Stimulated activated naive CD8-positive, alpha-beta T cell treated with anti-CD3 and anti-CD28 coated beads, Interleukin-15, amount 100 ng/mL, for 72 hours (primary cell): ENCODE measurements at regions not wholly inside any gene's neighbourhood (a gene's known extent, or its start where the extent isn't known, plus 50 kb on each side); places are given as distances from the start of the nearest gene placed in this dataset.

Experiments
- ATAC-seq: fragments of 150-1000 bp; cut with Tn5 transposase; 2 replicates; pipeline ENCODE4 v1.10.0; 2021; ENCODE audit warnings: mild to moderate bottlenecking, moderate library complexity
- DNase-seq, 2 donors: peaks; one replicate each; pipeline ENCODE4 v3.0.0; 2021 to 2022
- H3K27ac Mint-ChIP-seq, 2 donors: one replicate each; pipeline ENCODE4 v1.8.0; 2022; ENCODE audit warnings: mild to moderate bottlenecking in 2 of 2, mixed read lengths in 2 of 2, moderate library complexity in 2 of 2
- H3K27me3 Mint-ChIP-seq: one replicate; pipeline ENCODE4 v1.8.0; 2022; ENCODE audit warnings: mixed read lengths
- H3K4me1 Mint-ChIP-seq: one replicate; pipeline ENCODE4 v1.8.0; 2022; ENCODE audit warnings: mild to moderate bottlenecking, mixed read lengths
- H3K4me3 Mint-ChIP-seq, 2 donors: one replicate each; pipeline ENCODE4 v1.8.0; 2022; ENCODE audit warnings: mild to moderate bottlenecking in 2 of 2, mixed read lengths in 2 of 2, moderate library complexity in 1 of 2
- H3K9me3 Mint-ChIP-seq, 2 donors: one replicate each; pipeline ENCODE4 v1.8.0; 2022; ENCODE audit warnings: mixed read lengths in 2 of 2

- Mint-ChIP-seq H3K4me1 (no peaks in the 10 kb centered on the region), H3K27me3 (peaks cover 25% of the 10 kb centered on the region), H3K27ac (no peak overlapping the region), H3K4me3 (no peak overlapping the region), H3K9me3 (no peaks in the 10 kb centered on the region)
- no peak for DNase-seq
- ATAC-seq: no peak
These were observed 53.0 kb downstream of the HELT start for GRCh38 chr4:185071236-185071811.

- Mint-ChIP-seq H3K9me3 (no peaks in the 10 kb centered on the region), H3K27ac (no peak overlapping the region), H3K4me3 (no peak overlapping the region), H3K4me1 (no peaks in the 10 kb centered on the region), H3K27me3 (peaks cover 20% of the 10 kb centered on the region)
- DNase-seq (no peak), ATAC-seq (no peak)
These were observed 61.1 kb downstream of the HELT start for GRCh38 chr4:185079271-185079905.

GRCh38 chr4:185080545-185080944 is 62.3 kb downstream of the HELT start:
- H3K4me1 Mint-ChIP-seq: no peaks in the 10 kb centered on the region
- no peak overlapping the region for H3K27ac Mint-ChIP-seq
- peaks cover 12% of the 10 kb centered on the region for H3K27me3 Mint-ChIP-seq
- DNase-seq (no peak), ATAC-seq (no peak)
- H3K9me3 Mint-ChIP-seq: no peaks in the 10 kb centered on the region
- H3K4me3 Mint-ChIP-seq: no peak overlapping the region

- no peaks in the 10 kb centered on the region for H3K4me1 Mint-ChIP-seq
- DNase-seq (no peak), ATAC-seq (no peak)
- H3K4me3 Mint-ChIP-seq: no peak overlapping the region
- no peaks in the 10 kb centered on the region for H3K9me3 Mint-ChIP-seq
- no peak overlapping the region for H3K27ac Mint-ChIP-seq
- H3K27me3 Mint-ChIP-seq: peaks cover 5% of the 10 kb centered on the region
These were observed 60.5 kb upstream of the SLC25A4 start for GRCh38 chr4:185082561-185082960.

GRCh38 chr4:185086053-185086452 is 57.0 kb upstream of the SLC25A4 start:
- DNase-seq: no peak
- Mint-ChIP-seq H3K4me1 (no peaks in the 10 kb centered on the region), H3K9me3 (no peaks in the 10 kb centered on the region), H3K27me3 (peaks cover 20% of the 10 kb centered on the region), H3K4me3 (no peak overlapping the region), H3K27ac (peak overlapping the region in 1 of 2 donors; percentile 39)
- no peak for ATAC-seq

GRCh38 chr4:185088899-185089298 is 54.2 kb upstream of the SLC25A4 start:
- peaks cover 30% of the 10 kb centered on the region for H3K27me3 Mint-ChIP-seq
- H3K9me3 Mint-ChIP-seq: no peaks in the 10 kb centered on the region
- H3K4me1 Mint-ChIP-seq: no peaks in the 10 kb centered on the region
- DNase-seq (no peak), ATAC-seq (no peak)
- no peak overlapping the region for H3K4me3 Mint-ChIP-seq
- H3K27ac Mint-ChIP-seq: no peak overlapping the region

GRCh38 chr4:185090592-185090991 is 52.5 kb upstream of the SLC25A4 start:
- Mint-ChIP-seq H3K27ac (no peak overlapping the region), H3K4me3 (no peak overlapping the region), H3K9me3 (no peaks in the 10 kb centered on the region), H3K4me1 (no peaks in the 10 kb centered on the region), H3K27me3 (peaks cover 30% of the 10 kb centered on the region)
- ATAC-seq (no peak), DNase-seq (no peak)

GRCh38 chr4:185092535-185093197 is 50.4 kb upstream of the SLC25A4 start:
- Mint-ChIP-seq H3K9me3 (no peaks in the 10 kb centered on the region), H3K27ac (no peak overlapping the region), H3K4me1 (no peaks in the 10 kb centered on the region), H3K4me3 (no peak overlapping the region), H3K27me3 (peaks cover 38% of the 10 kb centered on the region)
- DNase-seq (no peak), ATAC-seq (no peak)
